GM19025 (cell line): ENCODE measurements at regions not wholly inside any gene's neighbourhood (a gene's known extent, or its start where the extent isn't known, plus 50 kb on each side); places are given as distances from the start of the nearest gene placed in this dataset.
"Not testable (repeated sequence)": the region's sequence is repeated elsewhere in the genome, so short reads cannot be mapped to it uniquely, and the experiment has no call there.

ENCODE experiments used
- ATAC-seq: cut with Tn5 transposase; IDR thresholded peaks from one replicate; pipeline ENCODE4 v1.9.1; 2021; ENCODE audit warnings: mild to moderate bottlenecking, low read depth, moderate library complexity; ENCODE audit not compliant: unreplicated experiment

DNA sequence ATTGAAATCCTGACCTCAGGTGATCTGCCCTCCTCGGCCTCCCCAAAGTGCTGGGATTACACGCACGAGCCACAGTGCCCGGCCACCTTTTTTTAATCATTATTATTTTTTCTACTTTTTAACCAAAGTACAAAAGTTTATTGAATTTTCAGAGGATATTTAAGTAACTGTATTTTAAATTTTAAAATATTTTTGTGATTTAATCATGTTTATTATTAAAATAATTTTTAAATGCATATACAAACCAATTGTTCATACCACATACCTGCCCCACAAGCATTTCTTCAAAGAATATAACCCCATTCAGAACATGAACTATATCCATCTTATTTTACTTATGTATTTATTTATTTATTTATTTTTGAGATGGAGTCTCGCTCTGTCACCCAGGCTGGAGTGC lies 163.6 kb upstream of the MAP2 start:
- ATAC-seq = no peak

GRCh38 chr2:209261366-209262053 lies 162.3 kb upstream of the MAP2 start:
- not testable (repeated sequence) for ATAC-seq

DNA sequence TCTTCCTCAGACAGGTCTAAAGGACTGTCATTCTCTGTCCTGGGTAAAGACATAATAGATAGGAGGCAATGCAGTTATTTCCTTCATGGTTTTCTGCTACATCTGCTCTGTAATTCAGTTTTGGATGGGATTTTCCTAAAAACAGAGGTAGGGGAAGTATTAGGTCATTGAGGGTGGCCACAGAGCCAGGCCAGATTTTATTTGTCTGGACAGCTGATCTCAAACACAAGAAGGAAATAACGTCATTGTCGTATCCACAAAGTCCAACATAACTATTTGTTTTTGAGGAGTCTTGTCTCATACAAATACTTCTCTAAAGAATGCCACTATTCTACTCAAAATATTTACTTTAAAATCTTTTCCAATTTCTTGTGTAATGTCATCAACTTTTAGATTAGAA lies 154.8 kb upstream of the MAP2 start:
- no peak for ATAC-seq

- ATAC-seq = no peak
These were observed 147.8 kb upstream of the MAP2 start for GRCh38 chr2:209276000-209276399.

- no peak for ATAC-seq
These were observed 146.4 kb upstream of the MAP2 start for GRCh38 chr2:209277444-209277843.

DNA sequence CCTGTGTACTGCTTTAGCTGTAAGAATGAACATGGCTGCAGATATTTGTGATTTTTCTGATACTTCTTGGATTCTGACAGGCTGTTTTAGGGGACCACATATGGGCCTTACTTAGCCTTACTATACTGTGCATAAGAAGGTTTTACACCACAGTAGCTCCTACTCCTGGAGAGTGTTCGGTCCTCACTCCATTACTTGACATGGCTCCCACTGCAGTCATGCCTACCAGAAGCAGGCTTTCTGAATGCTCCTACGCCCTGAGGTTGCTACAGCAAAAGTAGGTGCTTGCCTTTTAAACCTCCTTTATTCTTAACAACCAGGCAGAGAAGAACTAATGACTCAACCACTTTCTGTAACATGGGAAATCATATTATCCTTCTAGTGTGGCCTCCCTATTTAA lies 125.2 kb upstream of the MAP2 start:
- no peak for ATAC-seq

DNA sequence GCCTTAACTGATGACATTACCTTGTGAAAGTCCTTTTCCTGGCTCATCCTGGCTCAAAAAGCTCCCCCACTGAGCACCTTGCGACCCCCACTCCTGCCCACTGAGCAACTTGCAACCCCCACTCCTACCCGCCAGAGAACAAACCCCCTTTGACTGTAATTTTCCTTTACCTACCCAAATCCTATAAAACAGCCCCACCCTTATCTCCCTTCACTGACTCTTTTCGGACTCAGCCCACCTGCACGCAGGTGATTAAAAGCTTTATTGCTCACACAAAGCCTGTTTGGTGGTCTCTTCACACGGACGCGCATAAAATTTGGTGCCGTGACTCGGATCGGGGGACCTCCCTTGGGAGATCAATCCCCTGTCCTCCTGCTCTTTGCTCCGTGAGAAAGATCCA lies 124.4 kb upstream of the MAP2 start:
- ATAC-seq = not testable (repeated sequence)

- ATAC-seq = not testable (repeated sequence)
These were observed 123.1 kb upstream of the MAP2 start for GRCh38 chr2:209300766-209301165.

GRCh38 chr2:209305026-209305425 lies 118.8 kb upstream of the MAP2 start:
- no peak for ATAC-seq

- ATAC-seq = no peak
These were observed 118.1 kb upstream of the MAP2 start for GRCh38 chr2:209305746-209306196.

GRCh38 chr2:209307161-209308001 lies 116.5 kb upstream of the MAP2 start:
- ATAC-seq = no peak

GRCh38 chr2:209308415-209308814 lies 115.4 kb upstream of the MAP2 start:
- no peak for ATAC-seq

DNA sequence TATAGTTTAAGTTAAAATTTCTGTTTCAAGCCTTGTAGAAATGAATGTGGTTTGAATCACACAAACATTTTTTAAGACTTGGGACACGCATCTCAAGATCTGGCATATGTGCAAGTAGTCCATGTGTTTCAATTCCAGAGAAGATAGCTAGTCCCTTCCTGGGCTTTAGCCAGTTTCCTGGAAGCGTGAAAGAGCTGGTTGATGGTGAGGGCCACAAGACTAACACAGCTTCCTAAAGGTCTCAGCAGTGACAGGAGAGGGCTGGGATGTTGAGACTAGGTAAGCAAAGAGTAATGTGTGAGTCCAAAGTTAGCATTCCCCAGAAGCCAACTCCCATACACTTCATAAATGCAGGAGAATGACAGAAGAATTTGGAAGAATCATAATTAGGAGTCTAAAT lies 111.9 kb upstream of the MAP2 start:
- ATAC-seq = no peak

GRCh38 chr2:209312450-209312849 lies 111.4 kb upstream of the MAP2 start:
- not testable (repeated sequence) for ATAC-seq

DNA sequence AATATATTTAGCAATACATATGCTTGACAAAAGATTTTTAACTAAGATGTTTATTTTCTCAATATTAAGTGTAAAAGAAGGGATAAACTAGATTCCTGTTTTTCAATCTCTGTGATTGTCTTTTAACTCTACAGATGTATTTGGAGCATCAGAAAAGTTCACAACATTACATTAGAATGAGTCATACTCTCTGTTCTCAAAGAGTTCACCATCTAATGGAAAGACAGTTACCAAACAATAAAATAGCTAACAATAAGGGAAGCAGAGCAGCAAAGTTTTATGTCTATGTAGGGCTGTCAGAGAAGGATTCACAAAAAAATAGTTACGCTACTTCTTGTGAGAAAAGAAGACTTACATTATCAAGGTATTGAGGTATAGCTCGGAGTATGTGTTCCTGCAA lies 109.2 kb upstream of the MAP2 start:
- no peak for ATAC-seq

- ATAC-seq = no peak
These were observed 107.7 kb upstream of the MAP2 start for GRCh38 chr2:209316141-209316540.

DNA sequence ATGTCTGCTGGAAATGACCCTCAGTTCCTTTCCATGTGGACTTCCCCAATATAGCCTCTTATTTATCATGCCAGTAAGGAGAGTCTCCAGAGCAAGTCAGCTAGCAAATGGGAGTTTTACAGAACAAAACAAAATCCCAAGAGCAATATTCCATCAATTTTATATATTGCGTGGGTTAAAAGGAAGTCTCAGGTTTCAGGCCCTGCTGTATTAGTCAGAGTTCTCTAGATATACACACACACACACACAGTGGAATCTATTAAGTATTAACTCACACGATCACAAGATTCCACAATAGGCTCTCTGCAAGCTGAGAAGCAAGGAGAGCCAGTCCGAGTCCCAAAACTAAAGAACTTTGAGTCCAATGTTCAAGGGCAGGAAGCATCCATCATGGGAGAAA lies 102.8 kb upstream of the MAP2 start:
- no peak for ATAC-seq

DNA sequence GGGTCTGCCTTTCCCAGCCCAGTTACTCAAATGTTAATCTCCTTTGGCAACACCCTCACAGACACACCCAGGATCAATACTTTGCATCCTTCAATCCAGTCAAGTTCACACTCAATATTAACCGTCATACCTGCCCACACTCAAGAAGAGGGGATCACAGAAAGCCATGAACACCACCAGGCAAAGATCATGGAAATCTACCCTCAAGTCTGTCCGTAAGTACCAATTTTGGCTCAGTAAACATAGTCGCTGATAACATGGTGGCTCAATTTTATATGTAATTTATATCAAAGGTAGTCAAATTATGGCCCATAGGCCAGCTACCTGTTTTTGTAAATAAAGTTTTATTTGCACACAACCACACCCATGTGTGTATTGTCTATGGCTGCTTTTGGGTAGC lies 102.3 kb upstream of the MAP2 start:
- ATAC-seq = no peak

- no peak for ATAC-seq
These were observed 101.8 kb upstream of the MAP2 start for GRCh38 chr2:209322041-209322440.

DNA sequence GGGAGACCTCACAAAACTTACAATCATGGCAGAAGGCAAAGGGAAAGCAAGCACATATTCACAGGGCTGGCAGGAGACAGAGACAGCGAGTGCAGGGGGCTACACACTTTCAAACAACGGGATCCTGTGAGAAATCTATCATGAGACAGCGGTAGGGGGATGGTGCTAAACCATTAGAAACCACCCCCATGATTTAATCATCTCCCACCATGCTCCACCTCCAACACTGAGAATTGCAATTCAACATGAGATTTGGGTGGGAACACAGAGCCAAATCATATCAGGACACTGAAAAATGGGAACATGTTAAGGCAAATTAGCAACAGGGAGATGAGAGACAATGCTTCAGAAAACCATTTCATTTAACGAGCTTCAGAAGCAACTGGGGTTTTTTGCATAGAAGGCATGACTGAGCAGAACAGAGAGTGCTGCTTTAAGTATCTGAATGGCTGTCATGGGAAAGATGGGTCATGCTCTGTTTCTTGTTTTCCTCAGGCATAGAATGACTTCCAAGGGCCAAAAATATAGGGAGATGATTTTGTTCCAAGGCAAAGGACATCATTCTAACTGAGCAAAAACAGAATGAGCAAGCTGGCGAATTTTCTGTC lies 100.8 kb upstream of the MAP2 start:
- ATAC-seq = no peak

DNA sequence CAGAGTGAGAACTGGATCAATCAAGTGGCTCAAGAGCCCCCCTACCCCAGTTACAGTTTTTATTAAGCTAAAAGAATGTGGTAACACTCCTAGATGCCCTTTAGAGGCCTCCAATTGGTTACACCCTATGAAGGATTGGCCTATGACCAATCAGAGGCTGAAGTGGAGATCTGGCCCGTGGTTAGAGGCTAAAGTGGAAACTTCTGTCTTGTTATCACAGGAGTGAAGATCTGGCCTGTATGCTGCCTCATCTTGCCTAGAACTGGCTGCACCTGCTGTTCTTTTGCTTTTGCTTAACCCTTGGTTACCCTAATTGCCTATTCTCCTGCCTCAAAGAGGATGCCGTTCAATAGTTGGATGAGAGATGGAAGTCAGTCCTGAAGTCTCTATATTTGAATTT lies 100.1 kb upstream of the MAP2 start:
- no peak for ATAC-seq

DNA sequence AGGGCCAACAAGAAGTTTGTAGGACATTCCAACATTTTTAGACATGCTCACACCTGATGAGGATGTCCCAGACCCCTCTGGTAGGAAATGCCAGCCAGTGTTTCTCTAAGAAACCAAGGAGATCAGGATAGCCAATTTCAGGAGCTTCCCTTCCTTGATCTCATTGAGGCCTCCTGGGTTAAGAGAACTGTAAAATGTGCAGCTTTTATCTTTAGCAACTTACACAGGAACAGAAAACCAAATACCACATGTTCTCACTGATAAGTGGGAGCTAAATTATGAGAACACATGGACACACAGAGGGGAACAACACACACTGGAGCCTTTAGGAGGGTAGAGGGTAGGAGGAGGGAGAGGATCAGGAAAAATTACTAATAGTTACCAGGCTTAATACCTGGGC lies 99.6 kb upstream of the MAP2 start:
- no peak for ATAC-seq
